Neural crest cell (in vitro differentiated cells): ENCODE measurements at regions not wholly inside any gene's neighbourhood (a gene's known extent, or its start where the extent isn't known, plus 50 kb on each side); places are given as distances from the start of the nearest gene placed in this dataset.

Source experiments
- DNase-seq: peaks from one replicate; pipeline ENCODE4 v3.0.0; 2021; ENCODE audit warnings: low read depth, mixed read lengths, low spot score
- H3K27ac Mint-ChIP-seq: one replicate; pipeline ENCODE4 v1.8.0; 2021; ENCODE audit warnings: mild to moderate bottlenecking, mixed read lengths; ENCODE audit not compliant: unreplicated experiment
- H3K27me3 Mint-ChIP-seq: 2 replicates; pipeline ENCODE4 v1.8.0; 2021; ENCODE audit warnings: low read depth, mild to moderate bottlenecking, mixed read lengths
- H3K36me3 Mint-ChIP-seq: 2 replicates; pipeline ENCODE4 v1.8.0; 2021; ENCODE audit warnings: low read depth, mild to moderate bottlenecking, mixed read lengths
- H3K4me1 Mint-ChIP-seq: 2 replicates; pipeline ENCODE4 v1.8.0; 2021; ENCODE audit warnings: mixed read lengths
- H3K4me3 Mint-ChIP-seq: one replicate; pipeline ENCODE4 v1.8.0; 2021; ENCODE audit warnings: mild to moderate bottlenecking, mixed read lengths
- H3K9me3 Mint-ChIP-seq: 2 replicates; pipeline ENCODE4 v1.8.0; 2021; ENCODE audit warnings: mixed read lengths
- TF ChIP-seq, protein P1 (sequence below): fragments of 200-600 bp; sonication (generic); conservative IDR thresholded peaks from 2 replicates; pipeline ENCODE4 v1.5.0; 2021; ENCODE audit warnings: antibody characterized with exemption, mild to moderate bottlenecking

DNA sequence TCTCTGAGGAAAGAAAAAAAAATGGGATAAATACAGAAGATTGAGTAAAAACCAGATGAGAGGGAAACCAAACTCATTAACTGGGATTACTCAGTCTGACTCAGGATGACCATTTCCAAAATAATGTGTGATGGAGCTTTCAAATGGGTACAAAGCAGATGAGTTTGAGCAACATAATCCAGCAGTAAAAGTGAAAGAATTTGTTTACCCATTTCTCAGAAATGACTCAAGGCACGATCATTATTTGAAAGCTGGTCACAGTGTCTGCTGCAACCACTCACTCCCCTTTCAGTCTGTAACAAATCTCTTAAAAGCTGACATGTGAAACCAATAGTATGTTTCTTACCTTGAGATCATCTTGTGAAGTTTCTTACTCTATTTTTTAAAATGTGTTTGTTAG lies 104.7 kb upstream of the KLF14 start:
- Mint-ChIP-seq H3K27me3 (peaks cover 22% of the 10 kb centered on the region), H3K4me3 (no peak overlapping the region), H3K36me3 (no peaks in the 10 kb centered on the region), H3K4me1 (no peaks in the 10 kb centered on the region), H3K9me3 (no peaks in the 10 kb centered on the region), H3K27ac (peak overlapping the region; percentile 53)
- DNase-seq: no peak
- TF ChIP-seq, protein P1, sequence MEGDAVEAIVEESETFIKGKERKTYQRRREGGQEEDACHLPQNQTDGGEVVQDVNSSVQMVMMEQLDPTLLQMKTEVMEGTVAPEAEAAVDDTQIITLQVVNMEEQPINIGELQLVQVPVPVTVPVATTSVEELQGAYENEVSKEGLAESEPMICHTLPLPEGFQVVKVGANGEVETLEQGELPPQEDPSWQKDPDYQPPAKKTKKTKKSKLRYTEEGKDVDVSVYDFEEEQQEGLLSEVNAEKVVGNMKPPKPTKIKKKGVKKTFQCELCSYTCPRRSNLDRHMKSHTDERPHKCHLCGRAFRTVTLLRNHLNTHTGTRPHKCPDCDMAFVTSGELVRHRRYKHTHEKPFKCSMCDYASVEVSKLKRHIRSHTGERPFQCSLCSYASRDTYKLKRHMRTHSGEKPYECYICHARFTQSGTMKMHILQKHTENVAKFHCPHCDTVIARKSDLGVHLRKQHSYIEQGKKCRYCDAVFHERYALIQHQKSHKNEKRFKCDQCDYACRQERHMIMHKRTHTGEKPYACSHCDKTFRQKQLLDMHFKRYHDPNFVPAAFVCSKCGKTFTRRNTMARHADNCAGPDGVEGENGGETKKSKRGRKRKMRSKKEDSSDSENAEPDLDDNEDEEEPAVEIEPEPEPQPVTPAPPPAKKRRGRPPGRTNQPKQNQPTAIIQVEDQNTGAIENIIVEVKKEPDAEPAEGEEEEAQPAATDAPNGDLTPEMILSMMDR: no peak

DNA sequence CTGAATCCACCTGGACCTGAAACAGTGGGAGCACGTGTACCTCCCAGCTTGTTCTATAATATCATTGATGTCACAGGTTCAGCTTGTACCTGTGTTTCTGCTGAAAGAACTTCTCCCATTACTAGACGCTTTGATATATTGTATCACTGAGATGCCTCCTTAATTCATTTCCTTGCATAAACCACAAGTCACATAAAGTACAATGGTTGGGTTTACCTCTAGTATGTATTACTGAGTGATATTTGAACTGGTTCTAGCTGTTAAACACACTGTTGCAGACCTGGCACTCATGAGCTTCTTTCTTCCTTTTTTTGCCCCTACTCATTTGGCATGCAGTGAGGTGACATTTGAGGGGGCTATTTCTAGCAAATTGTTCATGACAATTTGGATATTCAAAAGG lies 106.6 kb upstream of the KLF14 start:
- H3K27ac Mint-ChIP-seq: no peak overlapping the region
- peaks cover 17% of the 10 kb centered on the region for H3K27me3 Mint-ChIP-seq
- no peak overlapping the region for H3K4me3 Mint-ChIP-seq
- H3K4me1 Mint-ChIP-seq: no peaks in the 10 kb centered on the region
- TF ChIP-seq, protein P1: no peak
- H3K36me3 Mint-ChIP-seq: no peaks in the 10 kb centered on the region
- DNase-seq: no peak
- H3K9me3 Mint-ChIP-seq: no peaks in the 10 kb centered on the region

DNA sequence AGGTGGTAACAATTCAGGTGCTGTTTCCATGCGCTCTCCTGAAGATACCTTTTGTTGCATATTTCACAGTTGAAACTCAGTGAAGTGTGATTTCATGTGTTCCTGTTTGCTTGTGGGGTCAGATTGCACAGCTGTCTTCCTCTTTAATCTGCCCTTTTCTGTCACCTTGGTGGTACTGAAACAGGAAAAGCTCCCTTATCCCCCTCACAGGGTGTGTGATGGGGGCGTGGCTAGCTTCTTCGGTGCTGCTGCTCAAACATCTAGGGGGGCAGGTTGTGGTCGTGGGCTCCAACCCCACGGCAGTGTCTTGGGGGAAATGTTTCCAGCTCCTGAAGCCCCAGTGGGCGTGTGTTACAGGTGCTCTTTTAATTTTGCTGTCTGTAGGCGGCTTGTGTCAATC lies 107.4 kb upstream of the KLF14 start:
- TF ChIP-seq, protein P1: no peak
- no peak overlapping the region for H3K4me3 Mint-ChIP-seq

DNA sequence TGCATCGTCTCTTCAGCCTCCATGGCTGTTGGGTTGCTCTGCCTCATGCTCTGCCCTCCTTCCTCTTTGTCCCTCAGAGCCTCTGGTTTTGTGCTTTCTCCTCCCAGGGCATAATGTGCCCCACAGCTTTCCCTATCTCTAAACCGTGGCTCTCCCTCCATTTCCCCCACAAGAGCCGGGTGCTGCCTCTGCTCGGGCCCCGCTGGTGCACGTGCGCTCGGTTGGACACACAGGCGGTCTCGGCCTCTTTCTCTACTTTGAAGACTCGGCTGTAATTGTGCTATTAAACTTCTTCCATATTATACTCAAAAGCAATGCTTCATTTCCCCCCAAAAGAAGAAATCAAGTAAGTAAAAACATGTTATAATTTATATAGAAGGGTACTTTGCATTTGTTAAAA lies 109.7 kb upstream of the KLF14 start:
- Mint-ChIP-seq H3K9me3 (no peaks in the 10 kb centered on the region), H3K36me3 (no peaks in the 10 kb centered on the region), H3K27me3 (peaks cover 8% of the 10 kb centered on the region), H3K4me1 (no peaks in the 10 kb centered on the region), H3K4me3 (no peak overlapping the region), H3K27ac (no peak overlapping the region)
- no peak for DNase-seq
- TF ChIP-seq, protein P1: no peak

More for the DNA sequence above, 107.4 kb upstream of the KLF14 start:
- Mint-ChIP-seq H3K27ac (no peak overlapping the region), H3K27me3 (peaks cover 11% of the 10 kb centered on the region), H3K9me3 (no peaks in the 10 kb centered on the region), H3K4me1 (no peaks in the 10 kb centered on the region), H3K36me3 (no peaks in the 10 kb centered on the region)
- no peak for DNase-seq

DNA sequence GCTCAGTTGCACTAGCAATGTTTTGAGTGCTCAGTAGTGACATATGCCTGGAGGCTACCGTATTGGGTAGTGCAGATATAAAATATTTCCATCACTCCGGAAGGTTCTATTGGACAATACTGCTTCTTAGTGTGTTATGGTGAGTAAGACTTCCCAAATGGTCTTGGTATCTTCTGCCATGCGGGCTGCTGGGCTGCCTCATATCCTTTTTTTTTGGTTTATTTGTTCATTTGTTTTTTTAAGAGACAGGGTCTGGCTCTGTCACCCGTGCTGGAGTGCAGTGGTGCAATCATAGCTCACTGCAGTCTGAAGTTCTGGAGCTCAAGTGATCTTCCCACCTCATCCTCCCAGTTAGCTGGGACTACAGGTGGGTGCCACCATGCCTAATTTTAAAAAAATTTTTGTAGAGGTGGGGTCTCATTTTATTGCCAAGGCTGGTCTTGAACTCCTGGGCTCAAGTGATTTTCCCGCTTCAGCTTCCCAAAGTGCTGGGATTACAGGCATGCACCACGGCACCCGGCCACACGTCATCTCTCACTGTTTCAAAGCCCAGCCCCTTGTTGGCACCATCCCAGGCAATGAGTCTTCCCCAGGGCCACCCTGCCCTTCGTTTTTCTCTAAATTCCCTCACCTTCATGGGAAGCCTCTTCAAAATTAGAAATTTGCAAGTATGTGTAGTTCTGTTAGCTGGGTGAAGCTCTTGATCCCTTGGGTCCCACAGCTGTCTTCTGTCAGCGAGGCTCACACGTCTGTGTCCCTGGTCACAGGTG lies 111.0 kb upstream of the KLF14 start:
- H3K9me3 Mint-ChIP-seq: no peaks in the 10 kb centered on the region
- DNase-seq: no peak
- no peaks in the 10 kb centered on the region for H3K36me3 Mint-ChIP-seq
- H3K27ac Mint-ChIP-seq: no peak overlapping the region
- no peak overlapping the region for H3K4me3 Mint-ChIP-seq
- TF ChIP-seq, protein P1: no peak
- H3K4me1 Mint-ChIP-seq: no peaks in the 10 kb centered on the region
- H3K27me3 Mint-ChIP-seq: peaks cover 5% of the 10 kb centered on the region
